ENCODE measurements at regions not wholly inside any gene's neighbourhood (a gene's known extent, or its start where the extent isn't known, plus 50 kb on each side); places are given as distances from the start of the nearest gene placed in this dataset.
"Not testable (repeated sequence)": the region's sequence is repeated elsewhere in the genome, so short reads cannot be mapped to it uniquely, and the experiment has no call there.

GRCh38 chr2:175326801-175327200 is 145.3 kb upstream of the ATP5MC3 start:
- TF ChIP-seq CTCF (conservative IDR thresholded peaks at IDR 0.05) = no peak

DNA sequence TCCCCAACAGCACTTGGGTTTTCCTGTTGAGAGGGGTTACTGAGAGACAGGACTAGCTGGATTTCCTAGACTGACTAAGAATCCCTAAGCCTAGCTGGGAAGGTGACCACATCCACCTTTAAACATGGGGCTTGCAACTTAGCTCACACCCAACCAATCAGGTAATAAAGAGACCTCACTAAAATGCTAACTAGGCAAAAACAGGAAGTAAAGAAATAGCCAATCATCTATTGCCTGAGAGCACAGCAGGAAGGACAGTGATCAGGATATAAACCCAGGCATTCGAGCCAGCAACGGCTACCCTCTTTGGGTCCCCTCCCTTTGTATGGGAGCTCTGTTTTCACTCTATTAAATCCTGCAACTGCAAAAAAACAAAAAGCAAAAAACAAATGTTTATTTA is 144.7 kb upstream of the ATP5MC3 start:
- H3K4me3 Mint-ChIP-seq; DNase-seq; H3K27ac ChIP-seq (ENCODE audit: low read depth, low read length); H3K4me1 ChIP-seq (ENCODE audit: control insufficient read depth, insufficient read depth, low read length); H3K27me3 ChIP-seq (ENCODE audit: control insufficient read depth, insufficient read depth, low read length, poor library complexity, severe bottlenecking); H3K4me3 ChIP-seq (ENCODE audit: low read length); H3K27me3 Mint-ChIP-seq (ENCODE audit: insufficient read depth); H3K36me3 Mint-ChIP-seq (ENCODE audit: low read depth); H3K36me3 ChIP-seq (ENCODE audit: control insufficient read depth, insufficient read depth, low read length); H3K27ac Mint-ChIP-seq; H3K9ac ChIP-seq (ENCODE audit: extremely low read depth, low read length, poor library complexity, severe bottlenecking); H3K4me1 Mint-ChIP-seq: not testable (repeated sequence)
- 83% methylated on average over 2 of the region's 2 CpGs; no CpG with 5 or more reads in 1 of the 2 experiments for WGBS, 2 experiments (ENCODE audit: insufficient coverage in 1 of 2, insufficient read length in 1 of 2)
- H3K9me3 Mint-ChIP-seq = peaks cover 37% of the 10 kb centered on the region
- peaks cover 27% of the 10 kb centered on the region for H3K9me3 ChIP-seq (ENCODE audit: control insufficient read depth, low read length)

More at GRCh38 chr2:175326801-175327200, 145.3 kb upstream of the ATP5MC3 start:
- Mint-ChIP-seq H3K4me3 (no peak overlapping the region), H3K36me3 (ENCODE audit: low read depth) (peaks cover 2% of the 10 kb centered on the region), H3K27ac (no peak overlapping the region), H3K4me1 (peaks cover 5% of the 10 kb centered on the region), H3K27me3 (ENCODE audit: insufficient read depth) (peaks cover 5% of the 10 kb centered on the region), H3K9me3 (peaks cover 34% of the 10 kb centered on the region)
- 92% methylated on average over 3 of the region's 3 CpGs; no CpG with 5 or more reads in 1 of the 2 experiments for WGBS, 2 experiments (ENCODE audit: insufficient coverage in 1 of 2, insufficient read length in 1 of 2)
- Histone ChIP-seq H3K9me3 (ENCODE audit: control insufficient read depth, low read length) (peaks cover 27% of the 10 kb centered on the region), H3K27ac (ENCODE audit: low read depth, low read length) (no peak overlapping the region), H3K36me3 (ENCODE audit: control insufficient read depth, insufficient read depth, low read length) (no peaks in the 10 kb centered on the region), H3K27me3 (ENCODE audit: control insufficient read depth, insufficient read depth, low read length, poor library complexity, severe bottlenecking) (no peaks in the 10 kb centered on the region), H3K4me3 (ENCODE audit: low read length) (no peak overlapping the region), H3K9ac (ENCODE audit: extremely low read depth, low read length, poor library complexity, severe bottlenecking) (no peak overlapping the region), H3K4me1 (ENCODE audit: control insufficient read depth, insufficient read depth, low read length) (no peaks in the 10 kb centered on the region)
- no peak for DNase-seq

- Mint-ChIP-seq H3K27ac (no peak overlapping the region), H3K27me3 (ENCODE audit: insufficient read depth) (peaks cover 5% of the 10 kb centered on the region), H3K4me3 (no peak overlapping the region), H3K9me3 (peaks cover 37% of the 10 kb centered on the region), H3K4me1 (peaks cover 2% of the 10 kb centered on the region), H3K36me3 (ENCODE audit: low read depth) (peaks cover 2% of the 10 kb centered on the region)
- Histone ChIP-seq H3K27me3 (ENCODE audit: control insufficient read depth, insufficient read depth, low read length, poor library complexity, severe bottlenecking) (no peaks in the 10 kb centered on the region), H3K36me3 (ENCODE audit: control insufficient read depth, insufficient read depth, low read length) (no peaks in the 10 kb centered on the region), H3K4me3 (ENCODE audit: low read length) (no peak overlapping the region), H3K27ac (ENCODE audit: low read depth, low read length) (no peak overlapping the region), H3K9me3 (ENCODE audit: control insufficient read depth, low read length) (peaks cover 27% of the 10 kb centered on the region), H3K9ac (ENCODE audit: extremely low read depth, low read length, poor library complexity, severe bottlenecking) (no peak overlapping the region), H3K4me1 (ENCODE audit: control insufficient read depth, insufficient read depth, low read length) (no peaks in the 10 kb centered on the region)
- no peak for TF ChIP-seq CTCF (conservative IDR thresholded peaks at IDR 0.05)
- WGBS, 2 experiments (ENCODE audit: insufficient coverage in 1 of 2, insufficient read length in 1 of 2) = 70 to 77% methylated on average over 2 to 4 of the region's 4 CpGs
- DNase-seq = no peak
Measured at GRCh38 chr2:175323162-175323561, 141.7 kb upstream of the ATP5MC3 start.

GRCh38 chr2:175318542-175318941 is 137.0 kb upstream of the ATP5MC3 start:
- Histone ChIP-seq H3K27ac (ENCODE audit: low read depth, low read length) (no peak overlapping the region), H3K9me3 (ENCODE audit: control insufficient read depth, low read length) (no peaks in the 10 kb centered on the region), H3K4me1 (ENCODE audit: control insufficient read depth, insufficient read depth, low read length) (no peaks in the 10 kb centered on the region), H3K36me3 (ENCODE audit: control insufficient read depth, insufficient read depth, low read length) (no peaks in the 10 kb centered on the region), H3K27me3 (ENCODE audit: control insufficient read depth, insufficient read depth, low read length, poor library complexity, severe bottlenecking) (no peaks in the 10 kb centered on the region), H3K4me3 (ENCODE audit: low read length) (no peak overlapping the region), H3K9ac (ENCODE audit: extremely low read depth, low read length, poor library complexity, severe bottlenecking) (no peak overlapping the region)
- DNase-seq = no peak
- no peaks in the 10 kb centered on the region for H3K36me3 Mint-ChIP-seq (ENCODE audit: low read depth)
- no peak overlapping the region for H3K4me3 Mint-ChIP-seq
- H3K4me1 Mint-ChIP-seq = peaks cover 2% of the 10 kb centered on the region
- H3K9me3 Mint-ChIP-seq = peaks cover 4% of the 10 kb centered on the region
- H3K27me3 Mint-ChIP-seq (ENCODE audit: insufficient read depth) = peaks cover 3% of the 10 kb centered on the region
- no peak for TF ChIP-seq CTCF (conservative IDR thresholded peaks at IDR 0.05)
- WGBS, 2 experiments (ENCODE audit: insufficient coverage in 1 of 2, insufficient read length in 1 of 2) = 86 to 95% methylated on average over 1 to 2 of the region's 2 CpGs
- H3K27ac Mint-ChIP-seq = no peak overlapping the region

All from endodermal cell (in vitro differentiated cells).